Cerebellar nuclear complex (tissue), 1 donor: ENCODE measurements at regions not wholly inside any gene's neighbourhood (a gene's known extent, or its start where the extent isn't known, plus 50 kb on each side); places are given as distances from the start of the nearest gene placed in this dataset.
"Not testable (repeated sequence)": the region's sequence is repeated elsewhere in the genome, so short reads cannot be mapped to it uniquely, and the experiment has no call there.

ENCODE experiments used
- DNase-seq, 2 experiments: peaks; one replicate each; lab custom pipeline; 2025; lab: John Stamatoyannopoulos, UW

- no peak for DNase-seq
Observed at GRCh38 chr5:15021266-15022046, 149.9 kb upstream of the ANKH start.

GRCh38 chr5:15020736-15021135 lies 149.2 kb upstream of the ANKH start:
- DNase-seq = no peak

GRCh38 chr5:15014809-15015208 lies 143.2 kb upstream of the ANKH start:
- DNase-seq = no peak

- DNase-seq = no peak
Observed at GRCh38 chr5:15013654-15014463, 142.3 kb upstream of the ANKH start.

- DNase-seq = no peak
Observed at GRCh38 chr5:15012061-15012460, 140.5 kb upstream of the ANKH start.

GRCh38 chr5:15010936-15011335 lies 139.4 kb upstream of the ANKH start:
- no peak for DNase-seq

- DNase-seq = no peak
Observed at GRCh38 chr5:15009420-15009819, 137.8 kb upstream of the ANKH start.

GRCh38 chr5:15008921-15009320 lies 137.3 kb upstream of the ANKH start:
- DNase-seq = no peak

GRCh38 chr5:15008476-15008875 lies 136.9 kb upstream of the ANKH start:
- DNase-seq = no peak

- DNase-seq = no peak
Observed at GRCh38 chr5:15007646-15008045, 136.1 kb upstream of the ANKH start.

- DNase-seq = no peak
Observed at GRCh38 chr5:15004506-15004905, 132.9 kb upstream of the ANKH start.

- DNase-seq = peak; percentile 9 to 76
Observed at GRCh38 chr5:15003511-15003920, 131.9 kb upstream of the ANKH start.

GRCh38 chr5:15002791-15003190 lies 131.2 kb upstream of the ANKH start:
- no peak for DNase-seq

- no peak for DNase-seq
Observed at GRCh38 chr5:15002173-15002572, 130.6 kb upstream of the ANKH start.

- DNase-seq = no peak
Observed at GRCh38 chr5:15001517-15001916, 129.9 kb upstream of the ANKH start.

- no peak for DNase-seq
Observed at GRCh38 chr5:14998491-14998890, 126.9 kb upstream of the ANKH start.

- DNase-seq = no peak
Observed at GRCh38 chr5:14996997-14997396, 125.4 kb upstream of the ANKH start.

GRCh38 chr5:14995229-14995628 lies 123.7 kb upstream of the ANKH start:
- no peak for DNase-seq

- not testable (repeated sequence) for DNase-seq
Observed at GRCh38 chr5:14993459-14994133, 122.0 kb upstream of the ANKH start.

GRCh38 chr5:14992751-14993458 lies 121.3 kb upstream of the ANKH start:
- not testable (repeated sequence) for DNase-seq

GRCh38 chr5:14988223-14988622 lies 116.6 kb upstream of the ANKH start:
- no peak for DNase-seq

- DNase-seq = no peak
Observed at GRCh38 chr5:14986413-14986812, 114.8 kb upstream of the ANKH start.
